ENCODE measurements at regions not wholly inside any gene's neighbourhood (a gene's known extent, or its start where the extent isn't known, plus 50 kb on each side); places are given as distances from the start of the nearest gene placed in this dataset.

- CTCF ChIA-PET = interaction anchor here (1.8 to 4.4 kb wide), 2 partner anchors 32 to 235 kb away, joined by 7 to 29 read pairs; no protein-coding TSS in a partner anchor
- Histone ChIP-seq H3K27ac (ENCODE audit: low read depth in 2 of 2, low read length in 1 of 2) (no peak overlapping the region), H2AFZ (ENCODE audit: low read depth) (no peak overlapping the region), H3K79me2 (ENCODE audit: insufficient read depth) (no peaks in the 10 kb centered on the region), H3K36me3 (replicated peaks in 1 of 2; ENCODE audit: control insufficient read depth in 1 of 2, insufficient read depth in 2 of 2, low read length in 1 of 2) (no peaks in the 10 kb centered on the region), H3K9me3 (no peaks in the 10 kb centered on the region), H3K9ac (no peak overlapping the region), H3K9me2 (no peaks in the 10 kb centered on the region), H3F3A (replicated peaks; ENCODE audit: insufficient read depth) (no peaks in the 10 kb centered on the region), H3K4me1 (ENCODE audit: control insufficient read depth in 1 of 2, insufficient read depth in 2 of 2, low read depth in 1 of 2, low read length in 1 of 2) (peaks cover 0 to 10% of the 10 kb centered on the region in 2 experiments; a peak in 1 of 4 replicates), H3K4me2 (no peak overlapping the region), H3K4me3 (ENCODE audit: low read depth in 2 of 2, low read length in 1 of 2) (no peak overlapping the region), H3K27me3 (ENCODE audit: insufficient read depth) (peaks cover 39% of the 10 kb centered on the region), H4K20me1 (ENCODE audit: insufficient read depth) (no peaks in the 10 kb centered on the region)
- no peak for TF ChIP-seq TAF1 (IDR thresholded peaks at IDR 0.05; ENCODE audit: borderline replicate concordance, low read depth, low read length)
- TF ChIP-seq USF1 (IDR thresholded peaks at IDR 0.05; ENCODE audit: borderline replicate concordance, low read depth) = no peak
- no peak for TF ChIP-seq MEF2A (IDR thresholded peaks at IDR 0.05; ENCODE audit: borderline replicate concordance, low read depth)
- no peak for TF ChIP-seq PBX3 (IDR thresholded peaks at IDR 0.05)
- no peak for TF ChIP-seq RXRA (IDR thresholded peaks at IDR 0.05; ENCODE audit: borderline replicate concordance, low read depth)
- no peak for TF ChIP-seq RFX5 (IDR thresholded peaks at IDR 0.05; ENCODE audit: low read length)
- TF ChIP-seq TEAD4 (IDR thresholded peaks at IDR 0.05; ENCODE audit: borderline replicate concordance, insufficient read depth) = no peak
- TF ChIP-seq IRF3 (IDR thresholded peaks at IDR 0.05; ENCODE audit: low read depth, low read length) = no peak
- TF ChIP-seq MXI1 (IDR thresholded peaks at IDR 0.05; ENCODE audit: low read depth, low read length) = no peak
- TF ChIP-seq YY1 (IDR thresholded peaks at IDR 0.05; ENCODE audit: low read depth) = no peak
- no peak for TF ChIP-seq RCOR1 (IDR thresholded peaks at IDR 0.05; ENCODE audit: low read length)
- DNase-seq = peak; percentile 66
- 34% methylated on average over 3 of the region's 10 CpGs for WGBS (ENCODE audit: low lambda C conversion rate)
- POLR2A ChIA-PET = no interaction called here
These were observed 50.9 kb upstream of the ATP11A start for GRCh38 chr13:112638919-112639318.

- Histone ChIP-seq H4K20me1 (ENCODE audit: insufficient read depth) (no peaks in the 10 kb centered on the region), H3K9me2 (no peaks in the 10 kb centered on the region), H3K9ac (no peak overlapping the region), H3K36me3 (replicated peaks in 1 of 2; ENCODE audit: control insufficient read depth in 1 of 2, insufficient read depth in 2 of 2, low read length in 1 of 2) (no peaks in the 10 kb centered on the region), H3K27me3 (ENCODE audit: insufficient read depth) (peaks cover 41% of the 10 kb centered on the region), H3K4me3 (ENCODE audit: low read depth in 2 of 2, low read length in 1 of 2) (no peak overlapping the region), H3K27ac (ENCODE audit: low read depth in 2 of 2, low read length in 1 of 2) (no peak overlapping the region), H3F3A (replicated peaks; ENCODE audit: insufficient read depth) (no peaks in the 10 kb centered on the region), H3K79me2 (ENCODE audit: insufficient read depth) (no peaks in the 10 kb centered on the region), H3K4me1 (ENCODE audit: control insufficient read depth in 1 of 2, insufficient read depth in 2 of 2, low read depth in 1 of 2, low read length in 1 of 2) (peaks cover 0 to 10% of the 10 kb centered on the region in 2 experiments; a peak in 1 of 4 replicates), H2AFZ (ENCODE audit: low read depth) (no peak overlapping the region), H3K9me3 (no peaks in the 10 kb centered on the region), H3K4me2 (no peak overlapping the region)
- CTCF ChIA-PET = interaction anchor here (1.8 to 4.4 kb wide), 2 partner anchors 31 to 236 kb away, joined by 7 to 29 read pairs; no protein-coding TSS in a partner anchor
- TF ChIP-seq NRF1 (IDR thresholded peaks at IDR 0.05; ENCODE audit: low read depth, low read length) (no peak), TEAD4 (IDR thresholded peaks at IDR 0.05; ENCODE audit: borderline replicate concordance, insufficient read depth) (no peak), SIN3A (IDR thresholded peaks at IDR 0.05; ENCODE audit: borderline replicate concordance, low read depth, low read length) (no peak), ZBTB33 (IDR thresholded peaks at IDR 0.05; ENCODE audit: borderline replicate concordance, low read depth) (no peak), FOSL2 (IDR thresholded peaks at IDR 0.05; ENCODE audit: borderline replicate concordance, low read depth) (no peak), RXRA (IDR thresholded peaks at IDR 0.05; ENCODE audit: borderline replicate concordance, low read depth) (no peak)
- DNase-seq = no peak
- POLR2A ChIA-PET = no interaction called here
- WGBS (ENCODE audit: low lambda C conversion rate) = 69% methylated on average over 14 of the region's 24 CpGs
These were observed 50.3 kb upstream of the TUBGCP3 start for GRCh38 chr13:112638157-112638750.
